Gastrocnemius medialis (tissue), 4 donors: ENCODE measurements at regions not wholly inside any gene's neighbourhood (a gene's known extent, or its start where the extent isn't known, plus 50 kb on each side); places are given as distances from the start of the nearest gene placed in this dataset.
A peak's percentile ranks its signal among the peaks of the same experiment; 100 is the strongest.

ENCODE experiments used
- ATAC-seq, 2 donors: fragments of 150-250 bp; one replicate each; pipeline ENCODE4 v1.9.1; 2016
- DNase-seq, 2 donors: peaks; one replicate each; pipeline ENCODE4 v3.0.0-alpha.2; 2019
- H3K27ac ChIP-seq, 4 donors: fragments of 200-600 bp; sonication (generic); 1 replicate in 1 of 4; 2 replicates in 3 of 4; pipeline ENCODE4 v1.5.1; 2016 to 2018; ENCODE audit warnings: mild to moderate bottlenecking in 2 of 4, moderate library complexity in 1 of 4
- H3K27me3 ChIP-seq, 3 donors: fragments of 200-600 bp; sonication (generic) in 2 of 3; 1 replicate in 1 of 3; 2 replicates in 2 of 3; pipeline versions ENCODE4 v1.5.1 to v1.6.0; 2016 to 2019; ENCODE audit warnings: mild to moderate bottlenecking in 1 of 3, moderate library complexity in 1 of 3
- H3K36me3 ChIP-seq, 2 donors: fragments of 200-600 bp; sonication (generic) in 1 of 2; one replicate each; pipeline ENCODE4 v1.5.1; 2017 to 2018
- H3K4me1 ChIP-seq, 2 donors: fragments of 200-600 bp; sonication (generic) in 1 of 2; one replicate each; pipeline ENCODE4 v1.5.1; 2016 to 2017; ENCODE audit warnings: mild to moderate bottlenecking in 2 of 2
- H3K4me3 ChIP-seq, 4 donors: fragments of 200-600 bp; sonication (generic) in 3 of 4; 1 replicate in 1 of 4; 2 replicates in 3 of 4; pipeline ENCODE4 v1.5.1; 2016 to 2019; ENCODE audit warnings: mild to moderate bottlenecking in 2 of 4
- H3K9me3 ChIP-seq, 3 donors: fragments of 200-600 bp; sonication (generic) in 2 of 3; 1 replicate in 1 of 3; 2 replicates in 2 of 3; pipeline ENCODE4 v1.5.1; 2016 to 2019
- POLR2A ChIP-seq, 2 donors: fragments of 450-650 bp; IDR thresholded peaks; one replicate each; pipeline ENCODE4 v1.6.1; 2017; ENCODE audit warnings: antibody characterized with exemption in 2 of 2, mild to moderate bottlenecking in 2 of 2, moderate library complexity in 2 of 2
- in situ Hi-C, 4 donors: fragments of 200-750 bp; cut with MboI; loops; one replicate each; pipeline versions ENCODE4 v1.15.0 to v1.8.0; 2017; ENCODE audit warnings: low sequenced_read_pairs in 4 of 4
- intact Hi-C: fragments of 100-400 bp; cut with DNase I; formaldehyde crosslinking; loops from one replicate; pipeline ENCODE4 v1.15.1; 2023; ENCODE audit warnings: low total_unique reads
- TF ChIP-seq, protein P1 (sequence below), 5 experiments: fragments of 450-650 bp in 3 of 5; fragments of 200-600 bp in 2 of 5; sonication (generic) in 2 of 5; IDR thresholded peaks in 4 of 5; conservative IDR thresholded peaks in 1 of 5; 1 replicate in 4 of 5; 2 replicates in 1 of 5; pipeline ENCODE4 v1.5.1; 2016 to 2019; ENCODE audit warnings: antibody characterized with exemption in 5 of 5, mild to moderate bottlenecking in 3 of 5, moderate library complexity in 3 of 5

- H3K9me3 ChIP-seq, result peaks cover 0 to 4% (median 0%) of the 10 kb centered on the region in 3 donors
- H3K4me1 ChIP-seq, result no peaks in the 10 kb centered on the region
- intact Hi-C loops, result no loop called here
- H3K36me3 ChIP-seq, result no peaks in the 10 kb centered on the region
- DNase-seq (no peak), ATAC-seq (peak in 1 of 2 donors; percentile 36)
- no peak overlapping the region for H3K4me3 ChIP-seq
- TF ChIP-seq, protein P1, sequence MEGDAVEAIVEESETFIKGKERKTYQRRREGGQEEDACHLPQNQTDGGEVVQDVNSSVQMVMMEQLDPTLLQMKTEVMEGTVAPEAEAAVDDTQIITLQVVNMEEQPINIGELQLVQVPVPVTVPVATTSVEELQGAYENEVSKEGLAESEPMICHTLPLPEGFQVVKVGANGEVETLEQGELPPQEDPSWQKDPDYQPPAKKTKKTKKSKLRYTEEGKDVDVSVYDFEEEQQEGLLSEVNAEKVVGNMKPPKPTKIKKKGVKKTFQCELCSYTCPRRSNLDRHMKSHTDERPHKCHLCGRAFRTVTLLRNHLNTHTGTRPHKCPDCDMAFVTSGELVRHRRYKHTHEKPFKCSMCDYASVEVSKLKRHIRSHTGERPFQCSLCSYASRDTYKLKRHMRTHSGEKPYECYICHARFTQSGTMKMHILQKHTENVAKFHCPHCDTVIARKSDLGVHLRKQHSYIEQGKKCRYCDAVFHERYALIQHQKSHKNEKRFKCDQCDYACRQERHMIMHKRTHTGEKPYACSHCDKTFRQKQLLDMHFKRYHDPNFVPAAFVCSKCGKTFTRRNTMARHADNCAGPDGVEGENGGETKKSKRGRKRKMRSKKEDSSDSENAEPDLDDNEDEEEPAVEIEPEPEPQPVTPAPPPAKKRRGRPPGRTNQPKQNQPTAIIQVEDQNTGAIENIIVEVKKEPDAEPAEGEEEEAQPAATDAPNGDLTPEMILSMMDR (IDR thresholded peaks at IDR 0.05 in 4 of 5, conservative IDR thresholded peaks at IDR 0.05 in 1 of 5), result no peak
- TF ChIP-seq POLR2A (IDR thresholded peaks at IDR 0.05), result no peak
- H3K27ac ChIP-seq, result no peak overlapping the region
- no peaks in the 10 kb centered on the region for H3K27me3 ChIP-seq
- in situ Hi-C loops, result no loop called here
Observed at GRCh38 chr12:94039914-94040313, 108.5 kb upstream of the PLXNC1 start.

DNA sequence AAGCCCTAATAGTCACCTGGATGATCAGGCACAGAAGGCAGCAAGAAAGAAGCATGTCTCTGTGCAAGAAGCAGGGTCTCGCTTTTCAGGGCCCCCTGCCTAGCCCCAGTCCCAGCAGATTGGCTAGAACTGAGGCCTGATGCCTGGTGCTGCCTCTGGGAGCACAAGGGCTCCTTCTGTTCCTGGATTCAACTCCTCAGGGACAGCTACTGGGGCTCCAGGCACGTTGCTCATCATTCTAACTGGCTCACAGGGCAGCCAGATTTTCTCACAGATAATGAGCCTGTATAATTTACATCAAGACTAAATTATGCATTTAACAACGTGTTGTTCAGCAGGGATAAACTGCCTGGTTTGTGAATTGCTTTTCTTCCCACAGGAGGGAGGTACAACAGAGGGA, 106.5 kb upstream of the PLXNC1 start:
- no peak overlapping the region for H3K4me3 ChIP-seq
- ATAC-seq, result no peak
- DNase-seq, result no peak
- in situ Hi-C loops, result no loop called here
- H3K27me3 ChIP-seq, result no peaks in the 10 kb centered on the region
- TF ChIP-seq, protein P1 (IDR thresholded peaks at IDR 0.05 in 4 of 5, conservative IDR thresholded peaks at IDR 0.05 in 1 of 5), result no peak
- TF ChIP-seq POLR2A (IDR thresholded peaks at IDR 0.05), result no peak
- H3K27ac ChIP-seq, result no peak overlapping the region
- H3K36me3 ChIP-seq, result no peaks in the 10 kb centered on the region
- peaks cover 0 to 4% (median 0%) of the 10 kb centered on the region in 3 donors for H3K9me3 ChIP-seq
- intact Hi-C loops, result no loop called here
- H3K4me1 ChIP-seq, result no peaks in the 10 kb centered on the region

DNA sequence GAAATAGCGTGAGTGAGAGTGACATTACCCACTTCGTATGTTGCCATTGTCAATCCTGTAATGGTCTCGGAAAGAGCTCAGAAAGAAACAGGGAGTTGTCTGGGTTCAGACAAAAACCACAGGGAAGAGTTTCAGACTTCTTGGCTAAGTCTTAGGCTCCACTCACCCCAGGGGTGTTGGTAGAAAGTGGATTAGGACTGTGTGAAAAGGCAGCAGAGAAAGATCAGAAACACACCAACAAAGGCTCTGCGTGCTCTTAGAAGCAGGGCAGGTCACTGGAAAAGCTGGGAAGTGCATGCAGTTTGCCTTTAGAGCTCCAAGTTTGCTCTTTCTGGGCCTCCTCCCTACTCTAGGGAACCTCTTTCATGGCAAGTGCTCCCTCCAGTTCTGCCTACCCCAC, 106.1 kb upstream of the PLXNC1 start:
- ATAC-seq, result no peak

DNA sequence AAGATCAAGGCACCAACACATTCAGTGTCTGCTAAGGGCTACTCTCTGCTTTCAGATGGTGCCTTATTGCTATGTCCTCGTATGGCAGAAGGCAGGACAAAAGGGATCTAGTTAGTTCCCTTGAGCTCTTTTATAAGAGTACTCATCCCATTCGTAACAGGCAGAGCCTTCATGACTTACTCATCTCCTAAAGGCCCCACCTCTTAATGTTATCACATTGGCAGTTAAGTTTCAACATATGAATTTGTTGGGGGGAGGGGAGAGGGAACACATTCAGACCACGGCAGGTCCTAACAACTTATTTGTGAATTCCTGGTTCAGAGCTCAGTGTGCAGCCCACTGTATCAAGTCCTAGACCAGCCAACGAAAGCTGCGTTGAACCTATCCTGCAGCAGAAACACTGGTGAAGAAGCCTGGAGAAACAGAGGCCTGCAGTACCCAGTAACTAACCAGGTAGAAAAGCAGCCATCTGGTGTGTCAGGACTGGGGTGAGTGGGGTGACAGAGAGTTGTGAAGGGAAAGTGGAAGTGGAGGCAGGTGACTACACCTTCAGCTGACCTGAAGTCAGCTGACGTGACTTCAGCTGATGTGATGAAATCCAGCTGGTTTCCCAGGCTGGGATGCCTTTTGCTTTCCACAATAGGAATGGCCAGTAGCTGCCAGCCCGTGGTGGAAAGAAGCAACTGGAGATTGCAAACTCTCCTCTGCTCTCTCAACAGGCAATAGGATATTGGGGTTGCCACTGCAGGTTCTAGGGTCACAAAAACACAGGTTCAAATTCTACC, 101.6 kb upstream of the PLXNC1 start:
- Histone ChIP-seq H3K4me3 (no peak overlapping the region), H3K9me3 (no peaks in the 10 kb centered on the region), H3K36me3 (no peaks in the 10 kb centered on the region), H3K27me3 (no peaks in the 10 kb centered on the region), H3K4me1 (peaks cover 7 to 15% of the 10 kb centered on the region in 2 donors), H3K27ac (peak overlapping the region in 1 of 4 donors; percentile 79)
- ATAC-seq (peak in 1 of 2 donors; percentile 43), DNase-seq (peak in 1 of 2 donors; percentile 63)
- intact Hi-C loops, result loop anchor here (5.0 kb wide), 2 partner anchors 55 kb away; no protein-coding TSS in a partner anchor
- TF ChIP-seq, protein P1 (IDR thresholded peaks at IDR 0.05 in 4 of 5, conservative IDR thresholded peaks at IDR 0.05 in 1 of 5), result no peak
- no peak for TF ChIP-seq POLR2A (IDR thresholded peaks at IDR 0.05)
- in situ Hi-C loops, result no loop called here

More for the DNA sequence above, 106.1 kb upstream of the PLXNC1 start:
- TF ChIP-seq, protein P1 (IDR thresholded peaks at IDR 0.05 in 4 of 5, conservative IDR thresholded peaks at IDR 0.05 in 1 of 5), result no peak
- no peak for TF ChIP-seq POLR2A (IDR thresholded peaks at IDR 0.05)
- Histone ChIP-seq H3K4me3 (no peak overlapping the region), H3K4me1 (peaks cover 0 to 2% of the 10 kb centered on the region in 2 donors), H3K9me3 (peaks cover 0 to 4% (median 0%) of the 10 kb centered on the region in 3 donors), H3K27ac (no peak overlapping the region), H3K27me3 (no peaks in the 10 kb centered on the region), H3K36me3 (no peaks in the 10 kb centered on the region)
- in situ Hi-C loops (no loop called here), intact Hi-C loops (no loop called here)
- no peak for DNase-seq
